ENCODE measurements at regions not wholly inside any gene's neighbourhood (a gene's known extent, or its start where the extent isn't known, plus 50 kb on each side); places are given as distances from the start of the nearest gene placed in this dataset.

DNA sequence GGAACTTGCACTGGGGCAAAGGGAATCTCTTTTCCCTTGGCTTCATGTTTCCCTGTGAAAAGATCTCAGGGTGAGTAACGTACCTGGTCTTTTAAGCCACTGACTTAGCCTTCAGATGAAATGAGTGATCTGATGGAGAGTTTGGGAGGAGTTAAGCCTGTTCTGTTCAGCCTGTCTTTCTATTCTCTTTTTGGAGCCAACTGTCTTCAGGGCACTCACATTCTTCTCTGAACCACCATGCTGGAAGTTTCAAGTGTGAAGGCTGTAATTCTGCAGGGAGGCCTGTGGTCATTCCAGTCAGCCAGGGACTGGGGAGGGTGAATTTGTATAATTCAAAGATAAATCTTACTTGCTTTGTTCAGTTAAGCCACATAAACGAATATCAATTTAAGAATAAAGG is 722.2 kb upstream of the SEMA6A start:
- Histone ChIP-seq H3K9ac (ENCODE audit: insufficient read depth in 1 of 2, low read length in 2 of 2) (no peak overlapping the region), H3K4me3 (no peak overlapping the region), H3K4me1 (ENCODE audit: control insufficient read depth in 5 of 5, insufficient read depth in 5 of 5, low read length in 5 of 5) (peaks cover 0 to 18% (median 2%) of the 10 kb centered on the region in 5 donors), H3K27ac (ENCODE audit: low read depth in 1 of 2, low read length in 1 of 2) (no peak overlapping the region), H3K36me3 (ENCODE audit: control insufficient read depth in 4 of 4, insufficient read depth in 4 of 4, low read length in 4 of 4) (no peaks in the 10 kb centered on the region), H3K27me3 (ENCODE audit: control insufficient read depth in 3 of 3, insufficient read depth in 3 of 3, low read length in 2 of 3) (no peaks in the 10 kb centered on the region), H3K9me3 (ENCODE audit: control insufficient read depth in 4 of 4, insufficient read depth in 3 of 4, low read length in 3 of 4) (peaks cover 0 to 3% (median 1%) of the 10 kb centered on the region in 4 donors)
- ATAC-seq (ENCODE audit: insufficient read depth, low FRiP score) (no peak), DNase-seq (no peak)
- TF ChIP-seq, protein P1, sequence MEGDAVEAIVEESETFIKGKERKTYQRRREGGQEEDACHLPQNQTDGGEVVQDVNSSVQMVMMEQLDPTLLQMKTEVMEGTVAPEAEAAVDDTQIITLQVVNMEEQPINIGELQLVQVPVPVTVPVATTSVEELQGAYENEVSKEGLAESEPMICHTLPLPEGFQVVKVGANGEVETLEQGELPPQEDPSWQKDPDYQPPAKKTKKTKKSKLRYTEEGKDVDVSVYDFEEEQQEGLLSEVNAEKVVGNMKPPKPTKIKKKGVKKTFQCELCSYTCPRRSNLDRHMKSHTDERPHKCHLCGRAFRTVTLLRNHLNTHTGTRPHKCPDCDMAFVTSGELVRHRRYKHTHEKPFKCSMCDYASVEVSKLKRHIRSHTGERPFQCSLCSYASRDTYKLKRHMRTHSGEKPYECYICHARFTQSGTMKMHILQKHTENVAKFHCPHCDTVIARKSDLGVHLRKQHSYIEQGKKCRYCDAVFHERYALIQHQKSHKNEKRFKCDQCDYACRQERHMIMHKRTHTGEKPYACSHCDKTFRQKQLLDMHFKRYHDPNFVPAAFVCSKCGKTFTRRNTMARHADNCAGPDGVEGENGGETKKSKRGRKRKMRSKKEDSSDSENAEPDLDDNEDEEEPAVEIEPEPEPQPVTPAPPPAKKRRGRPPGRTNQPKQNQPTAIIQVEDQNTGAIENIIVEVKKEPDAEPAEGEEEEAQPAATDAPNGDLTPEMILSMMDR (IDR thresholded peaks at IDR 0.05; ENCODE audit: control extremely low read depth, extremely low read depth): no peak
- 84 to 92% methylated on average over 2 of the region's 2 CpGs for WGBS, 2 donors

DNA sequence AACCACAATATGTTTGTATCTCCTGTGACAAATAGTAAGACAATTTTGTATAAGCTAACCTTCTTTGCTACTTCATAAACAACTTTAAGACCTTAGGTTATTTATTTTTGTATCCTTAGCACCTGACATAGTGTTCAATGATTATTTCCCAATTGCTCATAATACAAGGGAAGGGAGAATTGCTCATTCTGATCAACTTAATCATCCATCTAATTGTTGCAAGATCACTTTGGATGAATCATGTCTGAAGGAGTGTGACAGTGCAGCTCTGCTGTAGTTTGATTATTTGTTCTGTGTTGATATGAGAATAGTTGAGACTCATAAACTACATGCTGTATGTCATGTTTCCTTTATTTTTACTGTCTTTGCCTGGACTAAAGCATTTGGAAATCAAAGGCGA is 721.3 kb upstream of the SEMA6A start:
- 79 to 87% methylated on average over 1 of the region's 1 CpG for WGBS, 2 donors
- H3K27me3 ChIP-seq (ENCODE audit: control insufficient read depth in 3 of 3, insufficient read depth in 3 of 3, low read length in 2 of 3): no peaks in the 10 kb centered on the region
- H3K4me3 ChIP-seq: no peak overlapping the region
- peaks cover 0 to 18% (median 2%) of the 10 kb centered on the region in 5 donors for H3K4me1 ChIP-seq (ENCODE audit: control insufficient read depth in 5 of 5, insufficient read depth in 5 of 5, low read length in 5 of 5)
- H3K9ac ChIP-seq (ENCODE audit: insufficient read depth in 1 of 2, low read length in 2 of 2): no peak overlapping the region
- DNase-seq: no peak
- H3K36me3 ChIP-seq (ENCODE audit: control insufficient read depth in 4 of 4, insufficient read depth in 4 of 4, low read length in 4 of 4): no peaks in the 10 kb centered on the region
- ATAC-seq (ENCODE audit: insufficient read depth, low FRiP score): no peak
- H3K27ac ChIP-seq (ENCODE audit: low read depth in 1 of 2, low read length in 1 of 2): no peak overlapping the region
- TF ChIP-seq, protein P1 (IDR thresholded peaks at IDR 0.05; ENCODE audit: control extremely low read depth, extremely low read depth): no peak
- H3K9me3 ChIP-seq (ENCODE audit: control insufficient read depth in 4 of 4, insufficient read depth in 3 of 4, low read length in 3 of 4): peaks cover 0 to 3% (median 1%) of the 10 kb centered on the region in 4 donors

DNA sequence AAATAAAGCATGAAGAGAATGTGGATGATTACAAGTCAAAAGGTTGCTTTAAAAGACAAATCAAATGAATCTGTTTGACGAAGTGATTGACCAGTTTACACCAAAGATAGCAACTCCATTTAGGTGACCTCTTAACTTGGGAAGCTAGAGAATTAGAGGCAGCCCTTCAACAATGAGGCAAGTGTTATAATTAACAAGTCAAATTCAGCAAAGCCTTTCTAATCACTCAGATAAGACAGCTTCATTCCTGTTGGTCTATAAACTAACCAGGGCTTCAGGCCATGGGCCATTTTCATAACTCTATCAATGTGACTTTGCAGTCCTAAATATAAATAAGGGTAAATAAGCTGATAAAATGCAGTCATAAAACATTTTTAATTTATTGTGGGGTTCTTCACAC is 712.2 kb upstream of the SEMA6A start:
- no peak overlapping the region for H3K9ac ChIP-seq (ENCODE audit: insufficient read depth in 1 of 2, low read length in 2 of 2)
- TF ChIP-seq, protein P1 (IDR thresholded peaks at IDR 0.05; ENCODE audit: control extremely low read depth, extremely low read depth): no peak
- ATAC-seq (ENCODE audit: insufficient read depth, low FRiP score) (no peak), DNase-seq (no peak)
- WGBS, 2 donors: 75 to 83% methylated on average over 1 of the region's 1 CpG
- no peaks in the 10 kb centered on the region for H3K36me3 ChIP-seq (ENCODE audit: control insufficient read depth in 4 of 4, insufficient read depth in 4 of 4, low read length in 4 of 4)
- no peaks in the 10 kb centered on the region for H3K27me3 ChIP-seq (ENCODE audit: control insufficient read depth in 3 of 3, insufficient read depth in 3 of 3, low read length in 2 of 3)
- H3K9me3 ChIP-seq (ENCODE audit: control insufficient read depth in 4 of 4, insufficient read depth in 3 of 4, low read length in 3 of 4): no peaks in the 10 kb centered on the region
- no peak overlapping the region for H3K27ac ChIP-seq (ENCODE audit: low read depth in 1 of 2, low read length in 1 of 2)
- H3K4me1 ChIP-seq (ENCODE audit: control insufficient read depth in 5 of 5, insufficient read depth in 5 of 5, low read length in 5 of 5): no peaks in the 10 kb centered on the region
- no peak overlapping the region for H3K4me3 ChIP-seq

GRCh38 chr5:117271656-117272055 is 697.0 kb upstream of the SEMA6A start:
- Histone ChIP-seq H3K9me3 (ENCODE audit: control insufficient read depth in 4 of 4, insufficient read depth in 3 of 4, low read length in 3 of 4) (peaks cover 0 to 4% (median 1%) of the 10 kb centered on the region in 4 donors), H3K27ac (ENCODE audit: low read depth in 1 of 2, low read length in 1 of 2) (no peak overlapping the region), H3K4me1 (ENCODE audit: control insufficient read depth in 5 of 5, insufficient read depth in 5 of 5, low read length in 5 of 5) (no peaks in the 10 kb centered on the region), H3K4me3 (no peak overlapping the region), H3K36me3 (ENCODE audit: control insufficient read depth in 4 of 4, insufficient read depth in 4 of 4, low read length in 4 of 4) (no peaks in the 10 kb centered on the region), H3K27me3 (ENCODE audit: control insufficient read depth in 3 of 3, insufficient read depth in 3 of 3, low read length in 2 of 3) (no peaks in the 10 kb centered on the region), H3K9ac (ENCODE audit: insufficient read depth in 1 of 2, low read length in 2 of 2) (no peak overlapping the region)
- DNase-seq (no peak), ATAC-seq (ENCODE audit: insufficient read depth, low FRiP score) (no peak)
- TF ChIP-seq, protein P1 (IDR thresholded peaks at IDR 0.05; ENCODE audit: control extremely low read depth, extremely low read depth): no peak
- 80 to 85% methylated on average over 2 of the region's 2 CpGs for WGBS, 2 donors
